ENCODE measurements at regions not wholly inside any gene's neighbourhood (a gene's known extent, or its start where the extent isn't known, plus 50 kb on each side); places are given as distances from the start of the nearest gene placed in this dataset.

DNA sequence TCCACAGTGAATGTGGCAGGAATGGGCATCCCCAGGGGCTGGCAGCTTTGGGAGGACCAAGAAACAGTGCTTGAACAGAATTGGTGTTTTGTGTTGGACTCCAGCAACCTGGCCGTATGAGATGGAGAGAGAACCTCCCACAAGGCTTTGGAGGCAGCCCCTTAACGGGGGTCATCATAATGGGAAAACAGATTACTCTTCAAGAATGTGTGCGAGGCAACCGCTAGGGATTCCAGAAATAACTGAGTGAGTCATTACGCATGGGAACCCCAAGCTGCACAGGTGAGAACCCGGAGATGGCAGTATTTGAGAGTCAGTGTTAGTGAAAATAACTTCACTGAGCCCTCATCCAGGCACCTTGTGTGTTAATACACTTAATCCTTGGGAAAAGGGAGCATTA, 567.8 kb upstream of the TBX3 start:
- DNase-seq (ENCODE audit: low read depth, low spot score) = no peak
- H3K4me3 ChIP-seq (ENCODE audit: low read length) = no peak overlapping the region

DNA sequence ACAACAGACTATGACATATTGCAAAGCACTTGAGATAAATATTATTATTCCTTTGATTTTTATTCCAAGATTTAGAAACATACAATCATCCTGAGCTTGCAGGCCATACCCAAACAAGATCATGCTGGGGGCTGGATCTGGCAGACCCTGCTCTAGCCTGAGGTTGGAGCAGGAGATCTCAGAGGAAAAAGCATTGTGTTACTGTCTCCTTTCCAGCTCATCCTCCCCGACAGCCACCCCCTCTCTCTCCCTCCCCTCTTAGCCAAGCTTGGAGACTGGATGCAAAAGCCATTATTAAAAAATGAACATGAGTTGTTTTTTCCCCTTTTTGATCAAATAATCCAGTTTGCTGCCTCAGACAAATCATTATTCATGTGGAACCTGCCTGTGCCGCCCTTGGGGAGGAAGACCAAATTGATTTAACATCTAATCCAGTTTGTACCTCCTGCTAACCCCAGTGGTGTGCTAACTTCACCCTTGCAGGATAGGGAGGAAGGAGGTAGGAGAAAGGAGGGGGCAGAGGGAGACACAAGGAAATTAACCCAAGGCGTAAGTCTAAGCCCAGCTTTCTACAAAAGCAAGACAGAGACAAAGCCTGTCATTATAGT, 565.8 kb upstream of the TBX3 start:
- DNase-seq (ENCODE audit: low read depth, low spot score) = no peak
- no peak overlapping the region for H3K4me3 ChIP-seq (ENCODE audit: low read length)

DNA sequence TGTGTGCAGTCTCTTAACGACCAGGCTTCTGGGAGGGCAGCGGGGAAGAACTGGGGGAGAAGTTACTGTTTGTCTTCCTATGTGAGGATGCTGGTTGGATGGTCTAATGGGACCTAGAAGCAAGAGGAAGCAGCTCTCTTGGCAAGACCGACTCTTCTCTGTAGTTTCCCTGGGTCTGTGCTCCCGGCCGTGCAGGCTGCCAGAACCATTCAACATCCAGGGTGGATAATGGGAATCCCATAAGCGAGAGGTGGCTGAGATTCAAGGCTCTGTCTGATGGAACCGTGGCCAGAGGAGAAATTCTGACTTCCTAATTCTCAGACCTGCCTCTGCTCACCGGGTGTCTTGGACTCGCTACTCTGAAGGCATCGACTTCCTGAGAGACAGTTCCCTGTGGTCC, 561.0 kb upstream of the TBX3 start:
- H3K4me3 ChIP-seq (ENCODE audit: low read length) = no peak overlapping the region
- DNase-seq (ENCODE audit: low read depth, low spot score) = no peak

DNA sequence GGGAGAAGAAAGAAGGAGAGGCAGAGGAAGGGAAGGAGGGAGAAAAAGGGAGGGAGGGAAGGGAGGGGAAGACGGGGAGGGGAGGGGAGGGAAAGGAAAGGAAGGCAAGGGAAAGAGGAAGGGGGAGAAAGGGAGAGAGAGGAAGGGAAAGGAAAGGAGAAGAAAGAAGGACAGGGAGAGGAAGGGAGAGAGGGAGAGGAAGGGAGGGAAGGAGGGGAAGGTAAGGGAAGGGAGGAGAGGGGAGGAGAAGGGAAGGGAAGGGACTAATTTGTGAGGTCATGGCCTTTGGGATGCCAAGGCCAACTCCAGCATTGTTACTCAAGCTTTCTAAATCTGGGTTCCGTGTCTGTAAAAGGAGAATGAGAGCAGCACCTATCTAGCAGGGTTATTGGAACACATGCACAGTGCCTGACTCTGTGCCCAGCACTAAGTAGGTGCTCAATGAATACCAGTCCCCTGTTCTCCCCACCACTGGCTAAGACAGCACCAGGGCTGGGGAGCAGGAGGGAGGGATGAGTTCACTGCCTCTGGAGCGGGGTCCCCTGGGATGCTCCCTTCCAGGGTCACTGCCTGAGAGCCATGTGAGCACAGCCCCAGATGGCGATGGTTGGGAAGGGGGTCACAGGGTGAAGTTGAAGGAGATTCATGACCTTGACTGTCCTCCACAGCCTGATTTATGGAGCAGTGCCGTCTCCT, 560.1 kb upstream of the TBX3 start:
- no peak for DNase-seq (ENCODE audit: low read depth, low spot score)
- no peak overlapping the region for H3K4me3 ChIP-seq (ENCODE audit: low read length)

DNA sequence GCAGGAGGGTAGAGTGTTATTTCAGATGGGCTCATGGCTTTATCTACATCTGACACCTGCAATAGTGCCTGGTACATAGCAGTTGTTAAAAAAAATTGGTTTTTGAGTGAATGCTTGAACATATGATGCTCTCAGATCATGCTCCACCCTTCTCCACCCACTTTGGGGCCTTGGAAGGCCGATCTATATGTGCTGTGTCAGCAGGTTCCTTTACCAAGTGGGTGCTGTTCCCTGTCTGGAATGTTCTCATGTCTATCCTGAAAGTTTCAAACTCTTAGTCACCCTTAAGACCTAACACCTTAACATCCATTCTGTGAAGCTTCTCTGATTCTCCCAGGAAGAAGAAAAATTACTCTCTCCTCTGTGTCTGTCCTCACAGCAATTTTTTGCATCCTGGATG, 556.3 kb upstream of the TBX3 start:
- no peak overlapping the region for H3K4me3 ChIP-seq (ENCODE audit: low read length)
- no peak for DNase-seq (ENCODE audit: low read depth, low spot score)

DNA sequence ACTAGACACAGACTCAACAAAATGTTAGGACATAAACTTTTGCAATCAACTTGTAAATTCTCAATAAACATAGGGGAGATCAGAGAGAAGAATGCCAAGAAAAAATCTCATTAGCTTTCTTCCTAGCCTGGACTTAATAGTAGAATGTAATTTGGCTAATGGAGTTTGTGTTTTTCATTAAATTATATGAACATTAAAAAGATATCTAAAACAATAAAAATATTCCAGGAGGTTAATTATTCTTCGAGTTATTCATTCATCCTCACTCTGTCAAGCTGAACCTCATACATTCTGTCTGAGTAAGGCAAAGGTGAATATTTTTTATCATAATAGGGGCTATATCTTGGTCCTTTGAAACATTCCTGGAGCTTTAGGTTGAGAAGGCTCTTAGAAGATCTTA, 551.9 kb upstream of the TBX3 start:
- DNase-seq (ENCODE audit: low read depth, low spot score) = no peak
- no peak overlapping the region for H3K4me3 ChIP-seq (ENCODE audit: low read length)

DNA sequence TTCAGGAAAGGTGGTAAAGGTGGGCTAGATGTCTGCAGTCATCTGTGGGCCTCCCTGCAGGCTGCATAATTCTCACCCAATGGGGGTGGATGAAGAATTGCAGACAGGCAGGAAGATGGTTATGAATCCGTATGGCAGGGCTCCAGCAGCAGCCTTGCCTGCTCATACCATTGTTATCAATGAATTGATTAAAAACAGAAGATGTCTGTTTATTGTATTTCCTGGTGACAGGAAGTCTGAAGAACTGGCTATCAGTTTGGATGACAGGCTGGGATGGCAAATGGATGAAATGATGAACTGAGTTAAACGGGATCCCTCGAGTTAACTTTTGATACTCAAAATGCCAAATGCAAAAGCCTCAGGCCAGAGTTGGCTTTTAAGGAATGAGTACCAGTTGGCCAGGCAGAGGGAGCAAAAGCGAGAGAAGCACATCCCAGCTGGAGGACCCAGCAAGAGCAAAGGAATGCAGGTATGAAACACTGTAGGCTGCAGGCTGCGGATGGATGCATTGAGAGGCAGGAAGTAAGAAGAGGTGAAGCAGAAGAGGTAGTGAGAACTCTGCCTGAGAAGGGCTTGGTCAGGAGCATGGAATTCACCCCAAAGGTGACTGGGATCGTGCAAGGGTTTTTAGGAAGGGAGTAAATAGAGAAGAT, 550.0 kb upstream of the TBX3 start:
- no peak for DNase-seq (ENCODE audit: low read depth, low spot score)

DNA sequence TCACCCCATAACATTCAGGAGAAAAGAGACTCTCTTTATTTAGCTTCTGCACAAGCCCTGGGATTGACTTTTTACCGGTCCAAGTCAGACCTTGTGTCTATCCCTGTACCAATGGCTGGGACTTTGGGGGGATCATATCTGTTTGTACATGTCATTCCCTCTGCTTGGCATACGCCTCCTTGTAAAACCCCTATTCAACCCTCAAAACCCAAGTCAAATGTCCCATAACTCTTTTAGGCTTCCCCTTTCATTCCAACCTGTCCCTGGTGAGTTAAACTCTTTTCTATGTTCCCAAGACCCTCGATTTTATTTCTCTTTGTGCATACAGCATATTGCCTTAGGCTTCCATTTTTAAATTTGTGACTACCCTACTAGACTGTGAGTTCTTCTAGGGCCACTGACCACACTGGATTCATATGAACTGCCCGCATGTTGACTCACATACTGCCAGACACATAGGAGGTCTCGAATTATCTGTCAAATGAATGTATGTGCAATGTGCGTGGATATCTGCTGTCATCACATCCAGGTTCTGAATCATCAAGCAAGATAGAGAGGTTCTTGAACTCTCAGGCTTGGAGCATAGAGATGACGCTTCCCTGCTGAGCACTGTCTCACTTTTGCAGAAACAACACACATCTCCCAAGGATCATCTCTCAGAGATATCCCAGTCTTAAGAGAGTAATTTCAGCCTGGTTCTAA, 548.6 kb upstream of the TBX3 start:
- DNase-seq (ENCODE audit: low read depth, low spot score) = no peak
- no peak overlapping the region for H3K4me3 ChIP-seq (ENCODE audit: low read length)

More for the DNA sequence above, 550.0 kb upstream of the TBX3 start:
- H3K4me3 ChIP-seq (ENCODE audit: low read length) = no peak overlapping the region

DNA sequence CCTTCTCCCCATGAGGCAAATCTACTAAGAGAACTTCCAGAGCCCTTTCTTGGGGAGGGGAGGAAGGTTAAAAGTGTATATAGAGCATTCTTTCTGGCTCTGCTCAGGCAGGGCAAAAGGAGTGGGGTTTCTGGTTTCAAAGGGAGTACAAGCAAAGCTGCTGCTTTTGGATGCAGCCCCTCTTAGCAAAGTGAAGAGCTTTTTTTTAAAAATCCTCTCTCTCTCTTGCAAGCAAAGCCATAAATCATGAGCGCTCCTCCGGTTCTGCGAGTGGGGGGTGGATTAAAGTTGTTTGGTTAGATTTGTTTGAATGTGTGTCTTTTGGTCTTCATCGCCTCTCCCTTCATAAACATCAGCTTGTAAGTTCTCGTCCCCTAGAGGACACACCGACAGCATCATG, 546.6 kb upstream of the TBX3 start:
- H3K4me3 ChIP-seq (ENCODE audit: low read length) = no peak overlapping the region
- no peak for DNase-seq (ENCODE audit: low read depth, low spot score)

DNA sequence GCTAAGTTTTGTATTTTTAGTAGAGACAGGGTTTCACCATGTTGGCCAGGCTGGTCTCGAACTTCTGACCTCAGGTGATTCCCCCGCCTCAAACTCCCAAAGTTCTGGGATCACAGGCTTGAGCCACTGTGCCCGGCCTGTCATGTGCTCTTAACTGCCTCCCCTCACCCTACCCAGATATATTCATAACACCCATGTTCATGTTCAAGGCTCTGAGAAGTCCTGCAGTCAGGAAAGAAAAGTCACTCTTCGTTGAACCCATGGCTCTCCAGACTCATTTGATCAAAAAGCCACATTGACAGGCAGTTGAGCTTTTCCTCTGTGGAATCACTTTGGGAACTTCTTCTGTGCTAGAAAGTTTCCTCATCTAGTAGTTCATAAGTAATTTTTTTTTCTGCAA, 545.5 kb upstream of the TBX3 start:
- no peak for DNase-seq (ENCODE audit: low read depth, low spot score)
- no peak overlapping the region for H3K4me3 ChIP-seq (ENCODE audit: low read length)

DNA sequence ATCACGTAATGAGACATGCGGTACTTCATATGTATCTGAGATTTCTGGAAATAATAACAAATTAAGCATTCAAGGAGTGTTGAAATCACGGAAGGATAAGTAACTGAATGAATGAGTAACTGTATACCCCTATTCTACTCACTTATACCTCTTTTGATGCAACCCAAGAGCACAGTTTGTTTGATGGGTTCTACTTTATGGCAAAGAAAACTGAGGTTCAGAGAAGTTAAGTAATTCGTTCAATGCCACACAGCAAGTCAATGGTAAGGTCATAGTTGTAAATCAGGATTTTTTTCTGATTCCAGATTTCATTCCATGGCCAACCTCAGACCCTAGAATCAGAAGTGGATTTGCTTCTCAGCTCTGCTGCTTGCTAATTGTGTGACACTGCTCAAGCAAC, 544.5 kb upstream of the TBX3 start:
- DNase-seq (ENCODE audit: low read depth, low spot score) = no peak
- no peak overlapping the region for H3K4me3 ChIP-seq (ENCODE audit: low read length)

DNA sequence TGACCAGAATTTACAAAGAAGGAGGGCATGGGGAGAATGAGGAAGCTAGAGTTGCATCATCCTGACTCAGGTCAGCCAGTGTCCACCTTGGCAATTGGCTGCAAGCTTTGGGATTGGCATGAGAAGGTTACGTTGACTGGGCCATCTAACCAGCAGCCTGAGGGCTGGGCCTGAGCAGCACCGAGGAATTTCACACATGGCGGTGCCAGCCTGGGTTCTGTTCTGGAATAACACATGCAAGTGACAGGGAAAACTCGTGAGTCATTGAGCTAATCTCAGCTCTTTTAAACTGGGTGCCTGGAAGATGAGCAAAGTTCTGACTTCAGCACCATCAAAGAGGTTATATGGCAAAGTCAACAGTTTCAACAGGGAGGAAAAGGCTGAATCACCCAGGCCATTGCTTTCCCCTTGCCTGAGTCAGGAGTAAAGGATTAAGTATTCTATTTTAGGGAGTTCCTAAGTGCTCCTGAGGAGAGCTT, 543.2 kb upstream of the TBX3 start:
- H3K4me3 ChIP-seq (ENCODE audit: low read length) = no peak overlapping the region
- no peak for DNase-seq (ENCODE audit: low read depth, low spot score)

DNA sequence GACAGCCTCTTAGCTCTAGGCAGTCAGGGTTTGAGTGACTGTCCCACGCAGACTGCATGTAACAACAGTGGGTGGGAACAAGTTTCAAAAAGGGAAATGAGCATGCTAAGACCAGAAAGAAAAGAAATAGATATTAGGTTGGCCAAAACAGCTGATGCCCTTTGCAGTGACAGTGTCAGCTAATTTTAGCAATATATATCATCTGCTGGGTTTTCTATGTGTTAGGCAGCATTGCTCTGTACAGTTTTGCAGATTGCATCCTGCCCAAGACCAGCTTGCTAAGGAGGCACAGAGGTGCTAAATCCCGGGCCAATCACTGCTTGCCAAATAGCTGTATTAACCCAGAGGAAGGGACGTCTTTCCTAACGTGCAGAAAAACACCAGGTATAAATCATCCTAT, 541.9 kb upstream of the TBX3 start:
- no peak for DNase-seq (ENCODE audit: low read depth, low spot score)
- H3K4me3 ChIP-seq (ENCODE audit: low read length) = no peak overlapping the region

DNA sequence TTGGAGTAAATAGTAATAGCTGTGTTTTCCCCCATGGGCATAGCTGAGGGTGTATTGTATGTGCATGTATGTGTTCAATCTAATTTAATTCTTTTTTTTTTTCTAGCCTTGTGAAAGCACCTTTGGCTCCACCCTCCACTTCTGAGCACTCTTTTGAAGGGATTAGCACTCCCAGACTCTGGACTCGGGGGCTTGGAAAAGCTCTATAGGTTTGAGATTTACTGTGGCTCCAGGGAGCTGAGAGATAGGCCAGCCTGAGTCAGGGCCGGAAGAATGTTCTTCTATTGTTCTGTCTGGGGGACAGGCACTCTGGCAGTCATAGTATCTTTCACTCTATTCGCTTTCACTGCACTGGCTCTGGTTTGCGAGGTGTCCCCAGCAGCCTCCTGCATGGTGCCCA, 540.0 kb upstream of the TBX3 start:
- no peak for DNase-seq (ENCODE audit: low read depth, low spot score)
- H3K4me3 ChIP-seq (ENCODE audit: low read length) = no peak overlapping the region

DNA sequence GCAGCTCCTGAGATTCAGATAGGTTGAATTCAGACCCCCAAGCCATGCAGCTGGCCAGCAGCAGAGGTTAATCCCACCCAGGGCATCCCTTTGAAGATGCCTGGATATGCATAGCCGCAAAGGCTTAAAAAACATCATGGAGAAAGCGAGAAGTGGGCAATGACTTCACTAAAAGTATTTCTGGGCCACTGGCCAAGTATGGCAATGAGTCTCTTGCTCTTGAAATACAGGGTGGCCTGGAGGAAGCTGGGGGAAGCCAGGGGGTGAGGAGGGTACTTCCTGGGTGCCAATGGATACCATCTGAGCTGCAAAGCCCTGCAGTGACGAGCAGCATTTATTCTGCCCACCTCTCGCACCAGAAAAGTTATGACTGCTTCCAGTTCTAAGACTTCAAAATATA, 539.3 kb upstream of the TBX3 start:
- DNase-seq (ENCODE audit: low read depth, low spot score) = no peak
- no peak overlapping the region for H3K4me3 ChIP-seq (ENCODE audit: low read length)

DNA sequence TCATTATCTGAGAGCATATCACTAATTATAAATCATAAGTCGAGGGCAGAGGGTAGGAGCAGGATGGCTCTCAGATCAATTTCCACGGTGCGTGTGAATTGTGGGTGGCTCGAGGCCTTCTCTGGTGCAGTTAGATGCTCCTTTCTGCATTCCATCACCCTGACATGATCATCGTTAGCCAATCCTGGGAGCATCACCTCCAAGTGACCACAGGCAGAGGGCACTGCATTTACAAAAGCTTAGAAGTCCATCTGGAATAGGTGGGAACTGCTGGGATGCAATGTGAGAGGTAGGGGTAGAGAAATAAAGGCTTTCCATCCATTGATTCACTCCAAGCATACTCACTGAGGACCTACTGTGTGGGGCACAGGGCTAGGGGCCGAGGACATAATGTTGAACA, 538.2 kb upstream of the TBX3 start:
- no peak overlapping the region for H3K4me3 ChIP-seq (ENCODE audit: low read length)
- no peak for DNase-seq (ENCODE audit: low read depth, low spot score)

DNA sequence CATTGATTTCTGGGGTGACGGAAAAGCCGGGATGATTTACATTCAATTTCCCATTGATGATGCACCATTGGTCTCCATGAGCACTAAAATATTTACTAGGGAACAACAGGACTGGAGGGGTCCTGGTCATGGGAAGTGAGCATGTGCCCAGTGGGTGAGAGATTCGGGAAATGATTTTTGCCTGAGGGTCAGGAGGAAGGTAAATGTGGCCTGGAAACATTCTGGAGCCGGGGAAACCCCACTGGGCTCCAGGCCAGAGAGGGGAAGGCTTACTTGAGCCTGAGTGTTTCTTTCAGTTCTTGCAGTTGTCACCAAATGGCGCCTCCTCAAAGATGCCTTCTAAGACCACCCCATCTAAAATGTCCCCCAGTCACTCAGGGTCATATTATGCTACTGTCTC, 532.3 kb upstream of the TBX3 start:
- no peak overlapping the region for H3K4me3 ChIP-seq (ENCODE audit: low read length)
- no peak for DNase-seq (ENCODE audit: low read depth, low spot score)

DNA sequence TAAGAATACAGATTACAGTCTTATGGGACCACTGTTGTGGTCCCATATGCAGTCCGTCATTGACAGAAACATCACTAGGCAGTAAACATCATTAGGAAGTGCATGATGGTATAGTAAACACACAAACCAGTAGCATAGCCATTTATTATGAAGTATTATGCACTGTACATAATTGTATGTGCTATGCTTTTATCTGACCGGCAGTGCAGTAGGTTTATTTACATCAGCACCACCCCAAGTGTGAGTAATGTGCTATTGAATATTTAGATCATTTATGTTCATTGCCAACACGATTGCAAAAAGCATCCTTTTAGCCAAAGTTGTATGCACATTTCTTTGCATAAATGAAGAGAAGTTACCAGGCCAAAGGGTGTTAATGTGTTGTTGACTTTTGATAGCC, 531.6 kb upstream of the TBX3 start:
- no peak overlapping the region for H3K4me3 ChIP-seq (ENCODE audit: low read length)
- DNase-seq (ENCODE audit: low read depth, low spot score) = no peak

DNA sequence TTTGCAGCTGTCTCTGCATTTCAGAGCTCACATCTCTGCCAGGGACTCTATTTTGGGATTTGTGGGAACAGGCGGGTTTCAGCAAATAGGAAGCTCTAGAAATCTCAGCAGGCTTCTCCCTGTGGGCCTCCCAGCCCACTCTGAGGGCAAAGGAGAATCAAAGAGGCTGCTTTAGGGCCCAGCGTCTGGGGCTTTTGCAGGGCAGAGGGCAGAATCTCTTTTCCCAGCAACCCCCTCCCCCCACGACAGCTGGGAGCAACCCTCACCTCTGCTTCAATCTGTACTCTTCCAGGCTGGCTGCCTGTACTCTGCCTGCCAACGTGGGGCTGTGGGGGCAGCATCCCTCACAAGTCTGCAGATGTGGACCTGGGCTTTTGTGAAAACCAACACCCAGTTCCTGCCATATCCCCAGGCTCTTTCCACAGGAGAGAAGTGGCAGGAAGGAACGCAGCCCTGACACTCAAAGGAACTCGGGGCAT, 529.6 kb upstream of the TBX3 start:
- H3K4me3 ChIP-seq (ENCODE audit: low read length) = no peak overlapping the region
- no peak for DNase-seq (ENCODE audit: low read depth, low spot score)

DNA sequence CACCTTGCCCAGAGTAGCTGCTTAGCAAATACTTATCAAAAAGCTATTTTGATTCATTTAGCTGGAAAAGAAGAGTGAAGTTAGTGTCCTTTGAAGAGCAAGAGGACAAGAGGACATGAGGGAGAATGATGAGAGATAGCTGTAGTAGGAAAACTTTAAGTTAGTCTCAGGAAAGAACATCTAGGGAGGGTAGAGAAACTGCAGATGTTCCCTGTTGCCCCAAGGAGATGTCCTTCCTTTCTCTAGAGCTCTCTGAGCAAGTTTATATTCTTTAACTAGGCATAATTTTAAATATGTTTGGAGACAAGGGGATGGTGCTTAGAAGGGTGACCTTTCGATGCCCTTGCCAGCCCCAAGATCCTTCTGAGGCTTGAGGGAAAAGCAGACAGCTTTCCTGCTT, 529.1 kb upstream of the TBX3 start:
- no peak for DNase-seq (ENCODE audit: low read depth, low spot score)
- no peak overlapping the region for H3K4me3 ChIP-seq (ENCODE audit: low read length)

Data from Jurkat, Clone E6-1 (cell line).